ENCODE measurements at regions not wholly inside any gene's neighbourhood (a gene's known extent, or its start where the extent isn't known, plus 50 kb on each side); places are given as distances from the start of the nearest gene placed in this dataset.

GRCh38 chr10:23512355-23513058 lies 73.6 kb downstream of the OTUD1 start:
- TF ChIP-seq CTCF (IDR thresholded peaks at IDR 0.05) (no peak), POLR2A (IDR thresholded peaks at IDR 0.05) (no peak)

All from Peyer's patch (tissue), 4 donors.